Parathyroid adenoma (tissue), 2 donors: ENCODE measurements at regions not wholly inside any gene's neighbourhood (a gene's known extent, or its start where the extent isn't known, plus 50 kb on each side); places are given as distances from the start of the nearest gene placed in this dataset.

Experiments
- H2AFZ ChIP-seq: fragments of 300-600 bp; sonication (generic); one replicate; pipeline ENCODE4 v1.7.0; 2017; ENCODE audit warnings: antibody characterized with exemption, mild to moderate bottlenecking
- H3K27ac ChIP-seq: fragments of 300-600 bp; sonication (generic); one replicate; pipeline ENCODE4 v1.7.0; 2017
- H3K27me3 ChIP-seq: fragments of 300-600 bp; sonication (generic); one replicate; pipeline ENCODE4 v1.7.0; 2017; ENCODE audit warnings: low read length; ENCODE audit not compliant: control insufficient read depth, insufficient read depth
- H3K36me3 ChIP-seq: fragments of 300-600 bp; sonication (generic); one replicate; pipeline ENCODE4 v1.7.0; 2017; ENCODE audit warnings: low read length; ENCODE audit not compliant: control insufficient read depth, insufficient read depth
- H3K4me1 ChIP-seq: fragments of 300-600 bp; sonication (generic); one replicate; pipeline ENCODE4 v1.7.0; 2017; ENCODE audit warnings: control low read depth
- H3K4me2 ChIP-seq: fragments of 300-600 bp; sonication (generic); one replicate; pipeline ENCODE4 v1.7.0; 2017; ENCODE audit warnings: low read length
- H3K4me3 ChIP-seq: fragments of 300-600 bp; sonication (generic); one replicate; pipeline ENCODE4 v1.7.0; 2017; ENCODE audit warnings: low read depth, low read length
- H3K79me2 ChIP-seq: fragments of 300-600 bp; sonication (generic); one replicate; pipeline ENCODE4 v1.7.0; 2017; ENCODE audit warnings: control low read depth
- H3K9ac ChIP-seq: fragments of 300-600 bp; sonication (generic); one replicate; pipeline ENCODE4 v1.7.0; 2017; ENCODE audit warnings: mild to moderate bottlenecking
- H3K9me3 ChIP-seq: fragments of 300-600 bp; sonication (generic); one replicate; pipeline ENCODE4 v1.7.0; 2017; ENCODE audit warnings: low read length; ENCODE audit not compliant: control insufficient read depth
- TF ChIP-seq, protein P1 (sequence below): fragments of 300-600 bp; sonication (generic); IDR thresholded peaks from one replicate; pipeline ENCODE4 v1.7.0; 2017; ENCODE audit warnings: antibody characterized with exemption, mild to moderate bottlenecking
- donor health status: primary hyperparathyroidism.

- H3K79me2 ChIP-seq: no peaks in the 10 kb centered on the region
- H3K9ac ChIP-seq: no peak overlapping the region
- H3K27ac ChIP-seq: no peak overlapping the region
- H3K9me3 ChIP-seq: no peaks in the 10 kb centered on the region
- no peak overlapping the region for H3K4me2 ChIP-seq
- TF ChIP-seq, protein P1, sequence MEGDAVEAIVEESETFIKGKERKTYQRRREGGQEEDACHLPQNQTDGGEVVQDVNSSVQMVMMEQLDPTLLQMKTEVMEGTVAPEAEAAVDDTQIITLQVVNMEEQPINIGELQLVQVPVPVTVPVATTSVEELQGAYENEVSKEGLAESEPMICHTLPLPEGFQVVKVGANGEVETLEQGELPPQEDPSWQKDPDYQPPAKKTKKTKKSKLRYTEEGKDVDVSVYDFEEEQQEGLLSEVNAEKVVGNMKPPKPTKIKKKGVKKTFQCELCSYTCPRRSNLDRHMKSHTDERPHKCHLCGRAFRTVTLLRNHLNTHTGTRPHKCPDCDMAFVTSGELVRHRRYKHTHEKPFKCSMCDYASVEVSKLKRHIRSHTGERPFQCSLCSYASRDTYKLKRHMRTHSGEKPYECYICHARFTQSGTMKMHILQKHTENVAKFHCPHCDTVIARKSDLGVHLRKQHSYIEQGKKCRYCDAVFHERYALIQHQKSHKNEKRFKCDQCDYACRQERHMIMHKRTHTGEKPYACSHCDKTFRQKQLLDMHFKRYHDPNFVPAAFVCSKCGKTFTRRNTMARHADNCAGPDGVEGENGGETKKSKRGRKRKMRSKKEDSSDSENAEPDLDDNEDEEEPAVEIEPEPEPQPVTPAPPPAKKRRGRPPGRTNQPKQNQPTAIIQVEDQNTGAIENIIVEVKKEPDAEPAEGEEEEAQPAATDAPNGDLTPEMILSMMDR: no peak
- H2AFZ ChIP-seq: no peak overlapping the region
- H3K4me1 ChIP-seq: no peaks in the 10 kb centered on the region
- H3K27me3 ChIP-seq: no peaks in the 10 kb centered on the region
- H3K4me3 ChIP-seq: no peak overlapping the region
- H3K36me3 ChIP-seq: no peaks in the 10 kb centered on the region
Measured at GRCh38 chr6:80767808-80768207, 661.3 kb downstream of the BCKDHB start.

DNA sequence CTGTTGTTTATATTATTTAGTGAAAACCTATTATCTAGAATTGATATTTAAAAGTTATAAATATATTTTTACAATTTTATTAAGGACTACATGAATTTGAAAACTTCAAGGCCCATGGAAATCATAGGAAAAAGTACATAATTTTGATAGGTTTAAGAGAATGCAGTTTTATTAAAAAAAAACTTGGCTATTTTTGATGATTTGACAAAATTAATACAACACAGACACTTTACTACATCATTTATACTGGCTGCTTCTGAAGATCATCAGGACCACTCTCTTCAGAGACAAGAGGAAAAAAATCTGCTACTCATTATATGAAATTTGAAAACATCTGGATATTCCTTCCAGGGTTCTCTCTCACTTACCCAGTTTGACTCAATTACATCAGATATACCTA lies 637.7 kb downstream of the BCKDHB start:
- Histone ChIP-seq H3K9ac (no peak overlapping the region), H3K4me1 (no peaks in the 10 kb centered on the region), H3K4me2 (no peak overlapping the region), H2AFZ (no peak overlapping the region), H3K4me3 (no peak overlapping the region), H3K27me3 (no peaks in the 10 kb centered on the region), H3K9me3 (no peaks in the 10 kb centered on the region), H3K27ac (no peak overlapping the region), H3K36me3 (no peaks in the 10 kb centered on the region), H3K79me2 (no peaks in the 10 kb centered on the region)
- TF ChIP-seq, protein P1: no peak

- no peak overlapping the region for H2AFZ ChIP-seq
- no peaks in the 10 kb centered on the region for H3K27me3 ChIP-seq
- H3K4me2 ChIP-seq: no peak overlapping the region
- no peaks in the 10 kb centered on the region for H3K36me3 ChIP-seq
- no peak overlapping the region for H3K9ac ChIP-seq
- H3K4me1 ChIP-seq: no peaks in the 10 kb centered on the region
- no peaks in the 10 kb centered on the region for H3K79me2 ChIP-seq
- H3K9me3 ChIP-seq: no peaks in the 10 kb centered on the region
- H3K27ac ChIP-seq: no peak overlapping the region
- TF ChIP-seq, protein P1: no peak
- no peak overlapping the region for H3K4me3 ChIP-seq
Measured at GRCh38 chr6:80742481-80742880, 636.0 kb downstream of the BCKDHB start.

- Histone ChIP-seq H3K9ac (no peak overlapping the region), H3K4me3 (no peak overlapping the region)
Measured at GRCh38 chr6:80733641-80734040, 627.2 kb downstream of the BCKDHB start.

DNA sequence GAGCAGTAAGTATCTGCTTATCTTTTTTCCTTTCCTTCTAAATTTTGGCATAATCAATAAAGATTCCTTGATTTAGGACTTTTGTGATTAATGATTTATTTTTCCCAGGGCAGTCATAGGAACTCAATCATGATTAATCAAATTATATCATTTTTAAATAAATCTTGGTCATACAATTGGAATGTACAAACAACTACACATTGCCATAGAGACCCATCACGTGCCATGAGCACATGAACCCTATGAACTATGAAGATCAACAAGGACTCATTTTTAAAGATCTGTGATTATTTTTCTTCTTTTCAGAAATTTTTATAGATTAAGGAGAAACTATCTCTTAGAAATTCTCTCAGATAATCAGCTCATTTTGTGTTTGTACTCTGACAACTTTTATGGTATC lies 622.4 kb downstream of the BCKDHB start:
- Histone ChIP-seq H3K4me1 (no peaks in the 10 kb centered on the region), H3K9me3 (no peaks in the 10 kb centered on the region), H3K4me3 (no peak overlapping the region), H2AFZ (no peak overlapping the region), H3K36me3 (no peaks in the 10 kb centered on the region), H3K4me2 (no peak overlapping the region), H3K79me2 (no peaks in the 10 kb centered on the region), H3K9ac (no peak overlapping the region), H3K27me3 (no peaks in the 10 kb centered on the region), H3K27ac (no peak overlapping the region)
- TF ChIP-seq, protein P1: no peak

More at GRCh38 chr6:80733641-80734040, 627.2 kb downstream of the BCKDHB start:
- Histone ChIP-seq H3K4me1 (no peaks in the 10 kb centered on the region), H3K4me2 (no peak overlapping the region), H3K36me3 (no peaks in the 10 kb centered on the region), H3K27me3 (no peaks in the 10 kb centered on the region), H3K27ac (no peak overlapping the region), H2AFZ (no peak overlapping the region), H3K9me3 (no peaks in the 10 kb centered on the region), H3K79me2 (no peaks in the 10 kb centered on the region)
- TF ChIP-seq, protein P1: no peak
